ENCODE measurements at regions not wholly inside any gene's neighbourhood (a gene's known extent, or its start where the extent isn't known, plus 50 kb on each side); places are given as distances from the start of the nearest gene placed in this dataset.

- Histone ChIP-seq H3K27me3 (no peaks in the 10 kb centered on the region), H3K4me1 (ENCODE audit: control insufficient read depth in 1 of 2, insufficient read depth in 1 of 2, low read depth in 1 of 2, low read length in 1 of 2) (no peaks in the 10 kb centered on the region), H3K36me3 (no peaks in the 10 kb centered on the region), H3K27ac (no peak overlapping the region), H3K9me3 (no peaks in the 10 kb centered on the region), H3K4me3 (ENCODE audit: low read depth in 1 of 2, low read length in 1 of 2) (no peak overlapping the region)
- TF ChIP-seq, protein P1, sequence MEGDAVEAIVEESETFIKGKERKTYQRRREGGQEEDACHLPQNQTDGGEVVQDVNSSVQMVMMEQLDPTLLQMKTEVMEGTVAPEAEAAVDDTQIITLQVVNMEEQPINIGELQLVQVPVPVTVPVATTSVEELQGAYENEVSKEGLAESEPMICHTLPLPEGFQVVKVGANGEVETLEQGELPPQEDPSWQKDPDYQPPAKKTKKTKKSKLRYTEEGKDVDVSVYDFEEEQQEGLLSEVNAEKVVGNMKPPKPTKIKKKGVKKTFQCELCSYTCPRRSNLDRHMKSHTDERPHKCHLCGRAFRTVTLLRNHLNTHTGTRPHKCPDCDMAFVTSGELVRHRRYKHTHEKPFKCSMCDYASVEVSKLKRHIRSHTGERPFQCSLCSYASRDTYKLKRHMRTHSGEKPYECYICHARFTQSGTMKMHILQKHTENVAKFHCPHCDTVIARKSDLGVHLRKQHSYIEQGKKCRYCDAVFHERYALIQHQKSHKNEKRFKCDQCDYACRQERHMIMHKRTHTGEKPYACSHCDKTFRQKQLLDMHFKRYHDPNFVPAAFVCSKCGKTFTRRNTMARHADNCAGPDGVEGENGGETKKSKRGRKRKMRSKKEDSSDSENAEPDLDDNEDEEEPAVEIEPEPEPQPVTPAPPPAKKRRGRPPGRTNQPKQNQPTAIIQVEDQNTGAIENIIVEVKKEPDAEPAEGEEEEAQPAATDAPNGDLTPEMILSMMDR (IDR thresholded peaks at IDR 0.05), result no peak
Observed at GRCh38 chr14:53236708-53237107, 83.6 kb upstream of the DDHD1 start.

DNA sequence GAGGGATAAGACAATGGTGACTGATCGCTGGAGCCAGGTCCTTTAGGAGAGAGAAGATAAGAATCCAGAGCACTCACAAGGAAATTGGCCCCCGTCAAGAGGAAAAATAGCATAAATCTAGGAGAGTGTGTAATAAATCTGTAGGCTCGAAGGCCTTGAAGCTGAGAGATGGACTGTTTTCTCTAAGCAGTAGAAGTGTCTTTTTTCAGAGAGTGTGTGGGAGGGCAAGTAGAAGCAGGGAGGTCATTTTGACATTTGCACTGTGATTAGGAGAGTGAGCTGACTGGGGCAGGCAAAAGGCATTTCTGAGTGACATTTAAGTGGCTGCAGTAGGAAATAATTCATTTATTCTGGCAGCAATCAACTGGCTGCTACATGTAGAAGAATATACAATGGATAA is 78.0 kb upstream of the DDHD1 start:
- TF ChIP-seq, protein P1 (IDR thresholded peaks at IDR 0.05), result no peak
- Histone ChIP-seq H3K27ac (no peak overlapping the region), H3K27me3 (no peaks in the 10 kb centered on the region), H3K36me3 (no peaks in the 10 kb centered on the region), H3K4me1 (ENCODE audit: control insufficient read depth in 1 of 2, insufficient read depth in 1 of 2, low read depth in 1 of 2, low read length in 1 of 2) (no peaks in the 10 kb centered on the region), H3K4me3 (ENCODE audit: low read depth in 1 of 2, low read length in 1 of 2) (no peak overlapping the region), H3K9me3 (no peaks in the 10 kb centered on the region)

- TF ChIP-seq, protein P1 (IDR thresholded peaks at IDR 0.05), result no peak
- no peaks in the 10 kb centered on the region for H3K36me3 ChIP-seq
- H3K9me3 ChIP-seq, result no peaks in the 10 kb centered on the region
- no peaks in the 10 kb centered on the region for H3K27me3 ChIP-seq
- no peak overlapping the region for H3K4me3 ChIP-seq (ENCODE audit: low read depth in 1 of 2, low read length in 1 of 2)
- H3K4me1 ChIP-seq (ENCODE audit: control insufficient read depth in 1 of 2, insufficient read depth in 1 of 2, low read depth in 1 of 2, low read length in 1 of 2), result no peaks in the 10 kb centered on the region
- H3K27ac ChIP-seq, result no peak overlapping the region
Observed at GRCh38 chr14:53228966-53229365, 75.8 kb upstream of the DDHD1 start.

- Histone ChIP-seq H3K4me3 (ENCODE audit: low read depth in 1 of 2, low read length in 1 of 2) (no peak overlapping the region), H3K27ac (no peak overlapping the region), H3K9me3 (no peaks in the 10 kb centered on the region), H3K27me3 (no peaks in the 10 kb centered on the region), H3K36me3 (no peaks in the 10 kb centered on the region), H3K4me1 (ENCODE audit: control insufficient read depth in 1 of 2, insufficient read depth in 1 of 2, low read depth in 1 of 2, low read length in 1 of 2) (no peaks in the 10 kb centered on the region)
- TF ChIP-seq, protein P1 (IDR thresholded peaks at IDR 0.05), result no peak
Observed at GRCh38 chr14:53227154-53227718, 74.1 kb upstream of the DDHD1 start.

- H3K4me3 ChIP-seq (ENCODE audit: low read depth in 1 of 2, low read length in 1 of 2), result no peak overlapping the region
- H3K27ac ChIP-seq, result no peak overlapping the region
- no peaks in the 10 kb centered on the region for H3K36me3 ChIP-seq
- no peaks in the 10 kb centered on the region for H3K27me3 ChIP-seq
- TF ChIP-seq, protein P1 (IDR thresholded peaks at IDR 0.05), result no peak
- H3K9me3 ChIP-seq, result no peaks in the 10 kb centered on the region
- no peaks in the 10 kb centered on the region for H3K4me1 ChIP-seq (ENCODE audit: control insufficient read depth in 1 of 2, insufficient read depth in 1 of 2, low read depth in 1 of 2, low read length in 1 of 2)
Observed at GRCh38 chr14:53226553-53226952, 73.4 kb upstream of the DDHD1 start.

GRCh38 chr14:53220914-53221313 is 67.8 kb upstream of the DDHD1 start:
- H3K9me3 ChIP-seq, result no peaks in the 10 kb centered on the region
- TF ChIP-seq, protein P1 (IDR thresholded peaks at IDR 0.05), result no peak

More at GRCh38 chr14:53220914-53221313, 67.8 kb upstream of the DDHD1 start:
- Histone ChIP-seq H3K27ac (no peak overlapping the region), H3K4me1 (ENCODE audit: control insufficient read depth in 1 of 2, insufficient read depth in 1 of 2, low read depth in 1 of 2, low read length in 1 of 2) (peaks cover 5 to 9% of the 10 kb centered on the region in 2 experiments), H3K27me3 (peaks cover 4% of the 10 kb centered on the region), H3K4me3 (ENCODE audit: low read depth in 1 of 2, low read length in 1 of 2) (no peak overlapping the region), H3K36me3 (no peaks in the 10 kb centered on the region)

All from neutrophil (primary cell).